Vagina (tissue), 2 donors: ENCODE measurements at regions not wholly inside any gene's neighbourhood (a gene's known extent, or its start where the extent isn't known, plus 50 kb on each side); places are given as distances from the start of the nearest gene placed in this dataset.

Experiments used
- DNase-seq, 2 donors: peaks; one replicate each; pipeline ENCODE4 v3.0.0-alpha.2; 2017; ENCODE audit errors: extremely low spot score in 2 of 2
- H3K27ac ChIP-seq: fragments of 200-600 bp; sonication (generic); one replicate; pipeline ENCODE4 v1.5.1; 2019
- H3K27me3 ChIP-seq: fragments of 200-600 bp; sonication (generic); one replicate; pipeline ENCODE4 v1.5.1; 2019
- H3K36me3 ChIP-seq, 2 donors: fragments of 200-600 bp; sonication (generic); one replicate each; pipeline ENCODE4 v1.5.1; 2017 to 2019
- H3K4me1 ChIP-seq: fragments of 200-600 bp; sonication (generic); one replicate; pipeline ENCODE4 v1.5.1; 2019
- H3K4me3 ChIP-seq, 2 donors: fragments of 200-600 bp; sonication (generic); 1 replicate in 1 of 2; 2 replicates in 1 of 2; pipeline ENCODE4 v1.5.1; 2016 to 2019
- H3K9me3 ChIP-seq: fragments of 200-600 bp; sonication (generic); one replicate; pipeline ENCODE4 v1.5.1; 2019
- POLR2A ChIP-seq, 2 donors: fragments of 450-650 bp; IDR thresholded peaks; one replicate each; pipeline ENCODE4 v1.6.1; 2017; ENCODE audit warnings: antibody characterized with exemption in 2 of 2, mild to moderate bottlenecking in 2 of 2, moderate library complexity in 2 of 2
- POLR2AphosphoS5 ChIP-seq, 2 donors: sonication (generic); formaldehyde crosslinking; IDR thresholded peaks; one replicate each; pipeline ENCODE4 v1.9.0; 2017; ENCODE audit warnings: antibody characterized with exemption in 2 of 2, mild to moderate bottlenecking in 2 of 2, low read depth in 1 of 2; ENCODE audit not compliant: insufficient read depth in 1 of 2
- intact Hi-C: fragments of 100-400 bp; cut with DNase I; formaldehyde crosslinking; loops from one replicate; pipeline ENCODE4 v1.15.1; 2023
- TF ChIP-seq, protein P1 (sequence below), 3 experiments: fragments of 450-650 bp in 2 of 3; fragments of 200-600 bp in 1 of 3; sonication (generic) in 1 of 3; IDR thresholded peaks; one replicate each; pipeline ENCODE4 v1.5.1; 2017 to 2019; ENCODE audit warnings: antibody characterized with exemption in 3 of 3, mild to moderate bottlenecking in 2 of 3, moderate library complexity in 2 of 3

DNA sequence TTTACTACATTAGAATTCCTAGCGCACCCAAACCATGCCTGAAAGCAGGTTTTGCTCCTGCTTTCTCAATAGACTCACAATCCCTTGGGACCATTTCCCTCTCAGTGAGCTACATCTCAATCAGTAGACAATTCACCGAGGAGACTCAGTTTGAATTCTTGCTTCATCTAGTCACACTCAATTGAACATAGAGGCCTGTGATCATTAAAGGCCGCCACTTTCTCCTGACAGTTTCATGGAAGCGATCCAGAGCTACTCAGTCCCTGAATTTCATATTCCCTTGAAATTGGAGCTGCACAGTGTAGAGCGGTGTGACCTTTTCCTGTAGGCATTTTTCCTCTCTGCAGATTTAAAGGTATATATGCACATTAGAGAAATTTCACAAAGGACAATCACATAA is 193.9 kb upstream of the SPOCK3 start:
- intact Hi-C loops: no loop called here

DNA sequence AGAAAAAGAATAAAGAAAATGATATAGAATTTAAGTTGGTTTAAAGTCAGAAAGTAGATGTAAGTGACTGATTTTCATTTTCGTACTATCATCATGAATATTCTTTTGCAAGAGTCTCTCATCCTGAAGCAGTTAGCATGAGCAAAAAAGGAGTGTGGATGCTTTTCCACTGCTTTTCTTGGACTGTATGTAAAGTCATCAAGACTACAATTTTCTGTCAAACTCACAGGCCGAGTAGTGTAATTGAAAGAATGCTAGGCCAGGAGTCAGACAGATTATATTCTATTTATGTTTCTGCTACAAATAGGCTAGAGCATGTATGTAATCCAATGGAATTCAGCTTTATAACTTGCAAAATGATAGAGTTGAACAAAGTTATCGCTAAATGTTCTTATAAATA is 197.1 kb upstream of the SPOCK3 start:
- Histone ChIP-seq H3K27ac (no peak overlapping the region), H3K9me3 (no peaks in the 10 kb centered on the region), H3K27me3 (no peaks in the 10 kb centered on the region), H3K4me1 (no peaks in the 10 kb centered on the region), H3K36me3 (no peaks in the 10 kb centered on the region), H3K4me3 (no peak overlapping the region)
- no peak for DNase-seq
- TF ChIP-seq POLR2AphosphoS5 (IDR thresholded peaks at IDR 0.05; ENCODE audit: insufficient read depth in 1 of 2, low read depth in 1 of 2): no peak
- TF ChIP-seq, protein P1, sequence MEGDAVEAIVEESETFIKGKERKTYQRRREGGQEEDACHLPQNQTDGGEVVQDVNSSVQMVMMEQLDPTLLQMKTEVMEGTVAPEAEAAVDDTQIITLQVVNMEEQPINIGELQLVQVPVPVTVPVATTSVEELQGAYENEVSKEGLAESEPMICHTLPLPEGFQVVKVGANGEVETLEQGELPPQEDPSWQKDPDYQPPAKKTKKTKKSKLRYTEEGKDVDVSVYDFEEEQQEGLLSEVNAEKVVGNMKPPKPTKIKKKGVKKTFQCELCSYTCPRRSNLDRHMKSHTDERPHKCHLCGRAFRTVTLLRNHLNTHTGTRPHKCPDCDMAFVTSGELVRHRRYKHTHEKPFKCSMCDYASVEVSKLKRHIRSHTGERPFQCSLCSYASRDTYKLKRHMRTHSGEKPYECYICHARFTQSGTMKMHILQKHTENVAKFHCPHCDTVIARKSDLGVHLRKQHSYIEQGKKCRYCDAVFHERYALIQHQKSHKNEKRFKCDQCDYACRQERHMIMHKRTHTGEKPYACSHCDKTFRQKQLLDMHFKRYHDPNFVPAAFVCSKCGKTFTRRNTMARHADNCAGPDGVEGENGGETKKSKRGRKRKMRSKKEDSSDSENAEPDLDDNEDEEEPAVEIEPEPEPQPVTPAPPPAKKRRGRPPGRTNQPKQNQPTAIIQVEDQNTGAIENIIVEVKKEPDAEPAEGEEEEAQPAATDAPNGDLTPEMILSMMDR (IDR thresholded peaks at IDR 0.05): no peak
- TF ChIP-seq POLR2A (IDR thresholded peaks at IDR 0.05): no peak
- intact Hi-C loops: no loop called here

More for the DNA sequence above, 193.9 kb upstream of the SPOCK3 start:
- Histone ChIP-seq H3K4me3 (no peak overlapping the region), H3K9me3 (no peaks in the 10 kb centered on the region), H3K36me3 (no peaks in the 10 kb centered on the region), H3K4me1 (no peaks in the 10 kb centered on the region), H3K27ac (no peak overlapping the region), H3K27me3 (no peaks in the 10 kb centered on the region)
- DNase-seq: no peak
- TF ChIP-seq POLR2AphosphoS5 (IDR thresholded peaks at IDR 0.05; ENCODE audit: insufficient read depth in 1 of 2, low read depth in 1 of 2) (no peak), POLR2A (IDR thresholded peaks at IDR 0.05) (no peak)
- TF ChIP-seq, protein P1 (IDR thresholded peaks at IDR 0.05): no peak

DNA sequence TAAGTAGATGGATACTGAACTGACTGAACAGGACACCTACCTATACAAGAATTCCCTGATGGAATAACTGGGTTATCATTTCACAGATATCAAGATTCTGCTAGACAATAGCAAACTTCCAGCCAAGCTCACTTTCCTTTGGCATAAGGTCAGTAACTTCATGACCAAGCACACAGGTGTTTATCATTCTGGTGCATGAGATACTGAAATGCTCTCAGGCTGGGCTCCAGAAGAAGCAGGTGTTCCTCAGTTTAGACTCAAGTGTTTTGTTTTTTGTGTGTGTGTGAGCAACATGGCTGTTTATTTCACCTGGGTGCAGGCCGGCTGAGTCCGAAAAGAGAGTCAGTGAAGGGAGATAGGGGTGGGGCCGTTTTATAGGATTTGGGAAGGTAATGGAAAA is 201.5 kb upstream of the SPOCK3 start:
- Histone ChIP-seq H3K4me1 (no peaks in the 10 kb centered on the region), H3K9me3 (no peaks in the 10 kb centered on the region), H3K36me3 (no peaks in the 10 kb centered on the region), H3K27me3 (no peaks in the 10 kb centered on the region), H3K27ac (no peak overlapping the region), H3K4me3 (no peak overlapping the region)
- DNase-seq: no peak
- TF ChIP-seq POLR2AphosphoS5 (IDR thresholded peaks at IDR 0.05; ENCODE audit: insufficient read depth in 1 of 2, low read depth in 1 of 2) (no peak), POLR2A (IDR thresholded peaks at IDR 0.05) (no peak)
- TF ChIP-seq, protein P1 (IDR thresholded peaks at IDR 0.05): no peak
- intact Hi-C loops: no loop called here

GRCh38 chr4:167443841-167444240 is 209.5 kb upstream of the SPOCK3 start:
- Histone ChIP-seq H3K4me3 (no peak overlapping the region), H3K9me3 (no peaks in the 10 kb centered on the region), H3K4me1 (no peaks in the 10 kb centered on the region), H3K27me3 (no peaks in the 10 kb centered on the region), H3K36me3 (no peaks in the 10 kb centered on the region), H3K27ac (no peak overlapping the region)
- intact Hi-C loops: loop anchor here (1.0 kb wide), 1 partner anchor 35 kb away; no protein-coding TSS in a partner anchor
- no peak for TF ChIP-seq POLR2A (IDR thresholded peaks at IDR 0.05)
- TF ChIP-seq POLR2AphosphoS5 (IDR thresholded peaks at IDR 0.05; ENCODE audit: insufficient read depth in 1 of 2, low read depth in 1 of 2): no peak
- TF ChIP-seq, protein P1 (IDR thresholded peaks at IDR 0.05): no peak
- no peak for DNase-seq

- TF ChIP-seq, protein P1 (IDR thresholded peaks at IDR 0.05): no peak
- TF ChIP-seq POLR2A (IDR thresholded peaks at IDR 0.05) (no peak), POLR2AphosphoS5 (IDR thresholded peaks at IDR 0.05; ENCODE audit: insufficient read depth in 1 of 2, low read depth in 1 of 2) (no peak)
- DNase-seq: no peak
- Histone ChIP-seq H3K27me3 (no peaks in the 10 kb centered on the region), H3K9me3 (no peaks in the 10 kb centered on the region), H3K27ac (no peak overlapping the region), H3K36me3 (no peaks in the 10 kb centered on the region), H3K4me1 (no peaks in the 10 kb centered on the region), H3K4me3 (no peak overlapping the region)
- intact Hi-C loops: no loop called here
Measured at GRCh38 chr4:167452922-167453430, 218.7 kb upstream of the SPOCK3 start.
